ENCODE measurements at regions not wholly inside any gene's neighbourhood (a gene's known extent, or its start where the extent isn't known, plus 50 kb on each side); places are given as distances from the start of the nearest gene placed in this dataset.

DNA sequence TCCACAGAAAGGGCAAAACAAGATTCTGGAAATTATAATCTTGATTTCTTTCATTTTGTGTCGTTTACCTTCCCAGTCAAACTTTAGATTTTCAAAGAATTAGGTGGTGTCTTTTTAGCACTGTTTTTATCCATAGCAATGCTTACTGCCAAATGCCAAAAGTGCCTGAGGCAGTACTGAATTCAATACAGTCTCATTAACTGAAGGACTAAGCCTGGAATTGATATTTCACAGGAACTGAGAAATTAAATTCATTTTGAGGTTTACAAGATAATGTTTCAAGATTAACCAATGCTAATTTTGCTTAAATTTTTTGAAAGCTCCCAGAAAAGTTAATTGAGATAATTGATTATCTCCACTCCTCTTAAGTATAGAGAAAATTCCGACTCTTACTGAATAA is 68.8 kb upstream of the ARHGAP24 start:
- Histone ChIP-seq H3K27me3 (ENCODE audit: insufficient read depth, low read depth, severe bottlenecking) (no peaks in the 10 kb centered on the region), H3K4me3 (ENCODE audit: low read depth, low read length) (no peak overlapping the region), H3K27ac (no peak overlapping the region), H3K9me3 (ENCODE audit: severe bottlenecking) (no peaks in the 10 kb centered on the region), H3K36me3 (no peaks in the 10 kb centered on the region)
- no peak for DNase-seq
- TF ChIP-seq, protein P1, sequence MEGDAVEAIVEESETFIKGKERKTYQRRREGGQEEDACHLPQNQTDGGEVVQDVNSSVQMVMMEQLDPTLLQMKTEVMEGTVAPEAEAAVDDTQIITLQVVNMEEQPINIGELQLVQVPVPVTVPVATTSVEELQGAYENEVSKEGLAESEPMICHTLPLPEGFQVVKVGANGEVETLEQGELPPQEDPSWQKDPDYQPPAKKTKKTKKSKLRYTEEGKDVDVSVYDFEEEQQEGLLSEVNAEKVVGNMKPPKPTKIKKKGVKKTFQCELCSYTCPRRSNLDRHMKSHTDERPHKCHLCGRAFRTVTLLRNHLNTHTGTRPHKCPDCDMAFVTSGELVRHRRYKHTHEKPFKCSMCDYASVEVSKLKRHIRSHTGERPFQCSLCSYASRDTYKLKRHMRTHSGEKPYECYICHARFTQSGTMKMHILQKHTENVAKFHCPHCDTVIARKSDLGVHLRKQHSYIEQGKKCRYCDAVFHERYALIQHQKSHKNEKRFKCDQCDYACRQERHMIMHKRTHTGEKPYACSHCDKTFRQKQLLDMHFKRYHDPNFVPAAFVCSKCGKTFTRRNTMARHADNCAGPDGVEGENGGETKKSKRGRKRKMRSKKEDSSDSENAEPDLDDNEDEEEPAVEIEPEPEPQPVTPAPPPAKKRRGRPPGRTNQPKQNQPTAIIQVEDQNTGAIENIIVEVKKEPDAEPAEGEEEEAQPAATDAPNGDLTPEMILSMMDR (IDR thresholded peaks at IDR 0.05; ENCODE audit: low read depth, low read length): no peak

DNA sequence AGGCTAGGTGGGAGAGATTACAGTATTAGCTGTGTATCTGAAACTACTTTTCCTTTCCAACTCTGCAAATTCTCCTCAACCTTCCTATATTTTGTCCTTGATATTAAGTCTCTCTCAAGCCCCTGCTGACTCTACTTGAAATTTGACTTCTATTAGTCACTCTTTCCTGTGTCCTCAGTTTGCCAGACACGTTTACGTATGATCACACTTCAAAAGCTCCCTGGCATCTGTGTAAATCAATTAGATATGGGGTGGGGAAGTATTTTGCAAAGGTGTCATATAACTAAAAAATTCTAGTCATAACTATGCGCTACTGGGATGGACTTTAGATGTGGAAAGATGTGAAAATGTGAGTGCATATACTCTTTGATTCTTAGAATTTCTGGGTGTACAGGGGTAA is 67.4 kb upstream of the ARHGAP24 start:
- H3K4me3 ChIP-seq (ENCODE audit: low read depth, low read length): no peak overlapping the region
- no peaks in the 10 kb centered on the region for H3K36me3 ChIP-seq
- TF ChIP-seq, protein P1 (IDR thresholded peaks at IDR 0.05; ENCODE audit: low read depth, low read length): no peak
- H3K27me3 ChIP-seq (ENCODE audit: insufficient read depth, low read depth, severe bottlenecking): no peaks in the 10 kb centered on the region
- H3K9me3 ChIP-seq (ENCODE audit: severe bottlenecking): no peaks in the 10 kb centered on the region
- H3K27ac ChIP-seq: no peak overlapping the region
- no peak for DNase-seq

DNA sequence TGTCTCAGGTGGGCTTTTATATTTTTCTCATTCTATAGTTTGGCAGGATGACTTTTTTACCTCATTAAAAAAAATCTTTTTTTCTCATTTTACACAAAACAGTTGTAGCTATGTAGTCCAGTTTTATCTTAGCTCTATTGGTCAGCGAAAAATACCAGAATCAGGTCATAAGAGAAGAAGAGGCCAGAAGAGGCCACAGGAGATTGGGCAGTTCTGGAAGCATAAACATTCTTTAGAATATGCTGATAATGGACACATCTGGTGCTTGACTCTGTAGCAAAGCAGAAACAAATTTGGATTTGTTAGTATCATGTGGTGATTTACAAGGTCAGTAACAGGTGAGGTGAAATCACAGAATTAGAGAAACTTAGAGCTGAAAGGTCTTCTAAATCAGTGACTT is 66.6 kb upstream of the ARHGAP24 start:
- no peak overlapping the region for H3K4me3 ChIP-seq (ENCODE audit: low read depth, low read length)
- no peak for DNase-seq
- TF ChIP-seq, protein P1 (IDR thresholded peaks at IDR 0.05; ENCODE audit: low read depth, low read length): no peak
- H3K27ac ChIP-seq: no peak overlapping the region
- no peaks in the 10 kb centered on the region for H3K9me3 ChIP-seq (ENCODE audit: severe bottlenecking)
- H3K27me3 ChIP-seq (ENCODE audit: insufficient read depth, low read depth, severe bottlenecking): no peaks in the 10 kb centered on the region
- no peaks in the 10 kb centered on the region for H3K36me3 ChIP-seq

DNA sequence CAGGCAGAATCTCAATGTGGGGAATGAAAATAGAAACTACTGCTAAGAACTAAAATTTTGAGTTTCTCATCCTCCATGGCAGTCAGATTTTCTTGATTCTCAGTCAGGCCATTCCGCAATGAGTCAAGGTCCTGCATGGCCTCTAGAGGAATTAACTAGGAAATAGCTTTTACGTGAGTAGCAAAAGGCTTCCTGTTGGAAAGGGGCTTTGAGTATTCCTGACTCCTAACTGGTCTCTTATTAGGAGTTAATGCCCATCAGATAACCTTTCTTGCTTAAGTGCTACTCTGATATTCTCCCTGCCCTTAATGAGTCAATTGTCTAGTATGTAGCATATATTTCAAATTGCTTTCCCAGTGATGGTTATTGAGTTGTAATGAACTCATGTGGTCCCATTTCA is 65.7 kb upstream of the ARHGAP24 start:
- TF ChIP-seq, protein P1 (IDR thresholded peaks at IDR 0.05; ENCODE audit: low read depth, low read length): no peak
- DNase-seq: no peak
- H3K9me3 ChIP-seq (ENCODE audit: severe bottlenecking): no peaks in the 10 kb centered on the region
- no peak overlapping the region for H3K4me3 ChIP-seq (ENCODE audit: low read depth, low read length)
- H3K36me3 ChIP-seq: no peaks in the 10 kb centered on the region
- no peak overlapping the region for H3K27ac ChIP-seq
- H3K27me3 ChIP-seq (ENCODE audit: insufficient read depth, low read depth, severe bottlenecking): no peaks in the 10 kb centered on the region

DNA sequence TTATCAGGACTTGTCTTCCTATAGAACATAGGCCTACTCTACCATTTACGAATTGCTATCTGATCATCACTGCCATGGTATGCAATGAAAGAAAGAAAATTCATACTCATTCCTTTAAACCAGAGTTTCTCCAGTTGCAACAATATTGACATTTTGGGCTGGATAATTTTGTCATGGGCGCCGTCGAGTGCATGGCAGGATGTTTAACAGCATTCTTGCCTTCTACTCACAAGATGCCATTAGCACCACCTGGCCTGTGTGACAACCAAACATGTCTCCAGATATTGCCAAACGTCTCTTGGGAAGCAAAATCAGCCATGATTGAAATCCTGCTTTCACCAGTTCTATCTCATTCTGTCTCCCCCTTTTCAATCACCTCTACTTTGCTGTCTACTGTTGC is 63.6 kb upstream of the ARHGAP24 start:
- TF ChIP-seq, protein P1 (IDR thresholded peaks at IDR 0.05; ENCODE audit: low read depth, low read length): no peak
- Histone ChIP-seq H3K4me3 (ENCODE audit: low read depth, low read length) (no peak overlapping the region), H3K9me3 (ENCODE audit: severe bottlenecking) (no peaks in the 10 kb centered on the region), H3K27ac (no peak overlapping the region), H3K27me3 (ENCODE audit: insufficient read depth, low read depth, severe bottlenecking) (no peaks in the 10 kb centered on the region), H3K36me3 (no peaks in the 10 kb centered on the region)
- DNase-seq: no peak

DNA sequence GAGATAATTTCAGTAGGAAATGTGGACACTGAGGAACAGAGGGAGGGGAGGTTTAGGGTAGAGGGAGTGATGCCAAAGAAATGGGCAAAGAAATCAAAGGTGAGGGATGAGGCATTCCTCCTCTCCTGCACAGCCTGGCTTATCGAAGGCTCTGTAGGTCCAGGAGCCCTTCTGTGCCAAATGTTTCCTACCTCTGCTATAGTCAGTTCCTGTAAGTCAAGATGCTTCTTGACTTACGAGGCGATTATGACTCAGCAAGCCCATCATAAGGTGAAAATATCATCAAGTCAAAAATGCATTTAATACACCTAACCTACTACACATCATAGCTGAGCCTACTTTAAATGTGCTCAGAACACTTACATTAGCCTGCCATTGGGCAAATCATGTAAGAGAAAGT is 60.0 kb upstream of the ARHGAP24 start:
- H3K27me3 ChIP-seq (ENCODE audit: insufficient read depth, low read depth, severe bottlenecking): no peaks in the 10 kb centered on the region
- H3K9me3 ChIP-seq (ENCODE audit: severe bottlenecking): no peaks in the 10 kb centered on the region
- no peaks in the 10 kb centered on the region for H3K36me3 ChIP-seq
- H3K27ac ChIP-seq: no peak overlapping the region
- H3K4me3 ChIP-seq (ENCODE audit: low read depth, low read length): no peak overlapping the region
- no peak for DNase-seq
- TF ChIP-seq, protein P1 (IDR thresholded peaks at IDR 0.05; ENCODE audit: low read depth, low read length): no peak

All from WERI-Rb-1 (cell line).